HepG2 (cell line): ENCODE measurements at regions not wholly inside any gene's neighbourhood (a gene's known extent, or its start where the extent isn't known, plus 50 kb on each side); places are given as distances from the start of the nearest gene placed in this dataset.

Source experiments
- ATAC-seq: fragments of 200-7000 bp; cut with Tn5 transposase; 3 replicates; pipeline ENCODE4 v1.9.1; 2020; ENCODE audit warnings: mild to moderate bottlenecking, moderate library complexity
- BruUV-seq: library from RNA; stranded (reverse); fragments of 400-500 nt; replicated peaks from 2 replicates; lab custom pipeline; 2021; lab: Mats Ljungman, UMichigan
- CTCF ChIA-PET: fragments of 300-600 bp; formaldehyde crosslinking; extraction: SDS; loops from one replicate; lab custom pipeline; 2021; ENCODE audit warnings: low total read pairs, inconsistent platforms, low intra/inter-chr PET ratio; lab: Yijun Ruan, JAX
- POLR2A ChIA-PET: fragments of 350-600 bp; sonication (Branson Sonifier 250); formaldehyde crosslinking; loops from one replicate; lab custom pipeline; 2020; ENCODE audit warnings: antibody characterized with exemption, inconsistent platforms; lab: Yijun Ruan, JAX
- DNase-seq: peaks from one replicate; pipeline ENCODE4 v3.0.0-alpha.2; 2015; ENCODE audit warnings: low spot score
- FAIRE-seq: peaks from 3 replicates; lab custom pipeline; 2011; peaks lifted over from hg19 to GRCh38; lab: Jason Lieb, UNC
- H2AFZ ChIP-seq: one replicate; pipeline ENCODE4 v1.6.1; 2011; ENCODE audit warnings: low read length, inconsistent platforms
- H3K27ac ChIP-seq: fragments of 300-600 bp; 3 replicates; pipeline ENCODE4 v1.8.0; 2011; ENCODE audit warnings: mixed run types, mild to moderate bottlenecking, mixed read lengths, low read length, inconsistent platforms; ENCODE audit not compliant: insufficient read depth; ENCODE audit errors: extremely low read length
- H3K27me3 ChIP-seq, 2 experiments: fragments of 200-600 bp in 1 of 2; 2 replicates in 1 of 2; 3 replicates in 1 of 2; pipeline versions ENCODE4 v1.6.0 to v1.8.0; 2011; ENCODE audit warnings: low read length in 2 of 2, mild to moderate bottlenecking in 2 of 2, moderate library complexity in 2 of 2, inconsistent platforms in 1 of 2; ENCODE audit not compliant: insufficient read depth in 2 of 2, control insufficient read depth in 1 of 2
- H3K36me3 ChIP-seq, 2 experiments: fragments of 200-600 bp in 1 of 2; replicated peaks in 1 of 2; 2 replicates in 1 of 2; 3 replicates in 1 of 2; pipeline versions ENCODE4 v1.5.1 to v1.8.0; 2011; ENCODE audit warnings: low read length in 2 of 2, inconsistent platforms in 1 of 2; ENCODE audit not compliant: insufficient read depth in 2 of 2, control insufficient read depth in 1 of 2
- H3K4me1 ChIP-seq: 2 replicates; pipeline ENCODE4 v1.5.1; 2012; ENCODE audit warnings: low read length, inconsistent platforms; ENCODE audit not compliant: insufficient read depth
- H3K4me2 ChIP-seq: 2 replicates; pipeline ENCODE4 v1.6.0; 2011; ENCODE audit warnings: low read depth, low read length, inconsistent platforms
- H3K4me3 ChIP-seq, 3 experiments: fragments of 200-600 bp in 1 of 3; sonication (generic), shearing (Covaris generic) in 1 of 3; replicated peaks in 1 of 3; 2 replicates each; pipeline ENCODE4 v1.5.1; 2011 to 2016; ENCODE audit warnings: low read length in 3 of 3, inconsistent platforms in 2 of 3, low read depth in 2 of 3, mild to moderate bottlenecking in 2 of 3, control low read depth in 1 of 3, mixed read lengths in 1 of 3; ENCODE audit not compliant: insufficient read depth in 1 of 3
- H3K79me2 ChIP-seq: one replicate; pipeline ENCODE4 v1.6.1; 2011; ENCODE audit warnings: low read length, inconsistent platforms; ENCODE audit not compliant: insufficient read depth
- H3K9ac ChIP-seq: 2 replicates; pipeline ENCODE4 v1.6.0; 2011; ENCODE audit warnings: mild to moderate bottlenecking, low read depth, low read length, inconsistent platforms; ENCODE audit not compliant: insufficient read depth
- H3K9me3 ChIP-seq: 2 replicates; pipeline ENCODE4 v1.5.1; 2012; ENCODE audit warnings: mild to moderate bottlenecking, low read length
- H4K20me1 ChIP-seq: 2 replicates; pipeline ENCODE4 v1.6.0; 2011; ENCODE audit warnings: inconsistent platforms, mild to moderate bottlenecking, low read length, moderate library complexity; ENCODE audit not compliant: insufficient read depth
- HDAC1 ChIP-seq: sonication (generic); formaldehyde crosslinking; IDR thresholded peaks from 2 replicates; pipeline ENCODE4 v1.5.1; 2020; ENCODE audit warnings: mild to moderate bottlenecking, missing genetic modification reagents
- HDAC6 ChIP-seq: fragments of 200-600 bp; sonication (generic); IDR thresholded peaks from 2 replicates; pipeline ENCODE4 v1.7.0; 2017; ENCODE audit warnings: mild to moderate bottlenecking, antibody characterized with exemption, low read length, low read depth
- HES4 ChIP-seq: sonication (generic); formaldehyde crosslinking; IDR thresholded peaks from 2 replicates; pipeline ENCODE4 v1.9.0; 2021; ENCODE audit warnings: mild to moderate bottlenecking, missing genetic modification reagents, borderline replicate concordance
- HMG20A ChIP-seq: IDR thresholded peaks from 2 replicates; pipeline ENCODE4 v1.6.1; 2016; ENCODE audit warnings: borderline replicate concordance
- HOXA9 ChIP-seq: sonication (generic); formaldehyde crosslinking; IDR thresholded peaks from 2 replicates; pipeline ENCODE4 v1.8.1; 2022; ENCODE audit warnings: missing genetic modification reagents, mild to moderate bottlenecking, moderate library complexity, borderline replicate concordance
- HOXD1 ChIP-seq: sonication (generic); formaldehyde crosslinking; IDR thresholded peaks from 2 replicates; pipeline ENCODE4 v1.5.0; 2020; ENCODE audit warnings: missing genetic modification reagents
- JUN ChIP-seq: sonication (generic); formaldehyde crosslinking; IDR thresholded peaks from 2 replicates; pipeline ENCODE4 v1.4.0; 2020; ENCODE audit warnings: mild to moderate bottlenecking, missing genetic modification reagents
- KMT2A ChIP-seq: sonication (generic); formaldehyde crosslinking; IDR thresholded peaks from 2 replicates; pipeline ENCODE4 v1.4.0; 2020; ENCODE audit warnings: missing genetic modification reagents
- KMT2B ChIP-seq: IDR thresholded peaks from 2 replicates; pipeline ENCODE4 v1.6.1; 2016; ENCODE audit warnings: missing genetic modification reagents, missing compliant biosample characterization
- MAX ChIP-seq: IDR thresholded peaks from 2 replicates; pipeline ENCODE4 v1.6.1; 2012; ENCODE audit warnings: inconsistent platforms
- MTA1 ChIP-seq: sonication (generic); formaldehyde crosslinking; IDR thresholded peaks from 2 replicates; pipeline ENCODE4 v1.4.0; 2020; ENCODE audit warnings: missing genetic modification reagents, mild to moderate bottlenecking, borderline replicate concordance
- PRMT3 ChIP-seq: sonication (generic); formaldehyde crosslinking; IDR thresholded peaks from 2 replicates; pipeline ENCODE4 v1.8.1; 2022; ENCODE audit warnings: low read depth, mild to moderate bottlenecking, moderate library complexity, missing genetic modification reagents, borderline replicate concordance
- TARDBP ChIP-seq: sonication (generic); formaldehyde crosslinking; IDR thresholded peaks from 2 replicates; pipeline ENCODE4 v1.8.0; 2022; ENCODE audit warnings: mild to moderate bottlenecking, missing genetic modification reagents
- TBX3 ChIP-seq: fragments of 450-650 bp; IDR thresholded peaks from 2 replicates; pipeline ENCODE4 v1.6.1; 2017; ENCODE audit warnings: antibody characterized with exemption, mild to moderate bottlenecking, inconsistent platforms, borderline replicate concordance
- ZBTB46 ChIP-seq: sonication (generic); formaldehyde crosslinking; IDR thresholded peaks from 2 replicates; pipeline ENCODE4 v1.4.0; 2020; ENCODE audit warnings: mild to moderate bottlenecking, missing genetic modification reagents, borderline replicate concordance
- ZMAT3 ChIP-seq: sonication (generic); formaldehyde crosslinking; conservative IDR thresholded peaks from 2 replicates; pipeline ENCODE4 v1.7.0; 2021; ENCODE audit warnings: missing genetic modification reagents
- ZNF143 ChIP-seq: sonication (generic); formaldehyde crosslinking; IDR thresholded peaks from 2 replicates; pipeline ENCODE4 v1.4.0; 2020; ENCODE audit warnings: missing genetic modification reagents
- ZNF224 ChIP-seq: sonication (generic); formaldehyde crosslinking; IDR thresholded peaks from 2 replicates; pipeline ENCODE4 v1.5.0; 2020; ENCODE audit warnings: mild to moderate bottlenecking, missing genetic modification reagents
- ZNF335 ChIP-seq: sonication (generic); formaldehyde crosslinking; IDR thresholded peaks from 2 replicates; pipeline ENCODE4 v1.4.0; 2020; ENCODE audit warnings: missing genetic modification reagents
- WGBS: methylation state at CpG from one replicate; pipeline ENCODE4 v1.1.6; 2017; ENCODE audit warnings: low lambda C conversion rate; 5-methylcytosine and 5-hydroxymethylcytosine counted together
- in situ Hi-C: cut with HindIII; loops from 2 replicates; pipeline ENCODE4 v1.10.0; 2017; ENCODE audit warnings: low pct_unique_long_range_greater_than_20kb; ENCODE audit not compliant: extremely low pct_ligation_motif_present
- intact Hi-C: fragments of 100-400 bp; cut with micrococcal nuclease; formaldehyde crosslinking; loops from one replicate; pipeline ENCODE4 v1.10.0; 2022; ENCODE audit not compliant: unreplicated experiment
- TF ChIP-seq, protein P1 (sequence below): IDR thresholded peaks from 2 replicates; pipeline ENCODE4 v1.6.1; 2016; ENCODE audit warnings: low read depth, borderline replicate concordance

- H3K9me3 ChIP-seq = peaks cover 23% of the 10 kb centered on the region
- H3K79me2 ChIP-seq = no peaks in the 10 kb centered on the region
- no peak overlapping the region for H3K4me3 ChIP-seq
- no peak overlapping the region for H3K4me2 ChIP-seq
- H2AFZ ChIP-seq = no peak overlapping the region
- H3K27me3 ChIP-seq = no peaks in the 10 kb centered on the region
- 3% methylated on average over 3 of the region's 3 CpGs for WGBS
- H3K36me3 ChIP-seq = no peaks in the 10 kb centered on the region
- intact Hi-C loops = no loop called here
- H3K27ac ChIP-seq = no peak overlapping the region
- ATAC-seq (no peak), DNase-seq (no peak), FAIRE-seq (no peak)
- ChIA-PET CTCF (no interaction called here), POLR2A (no interaction called here)
- H4K20me1 ChIP-seq = no peaks in the 10 kb centered on the region
- in situ Hi-C loops = no loop called here
- no peak overlapping the region for H3K9ac ChIP-seq
- BruUV-seq = no TSS peak
- TF ChIP-seq HDAC6 (no peak), ZNF143 (CRISPR knock-in tag) (no peak), MAX (no peak), ZNF335 (CRISPR knock-in tag) (no peak), ZBTB46 (no peak), PRMT3 (CRISPR knock-in tag) (no peak), MTA1 (CRISPR knock-in tag) (no peak), HOXD1 (no peak), HDAC1 (CRISPR knock-in tag) (no peak), KMT2B (CRISPR knock-in tag) (no peak), TBX3 (no peak), ZNF224 (CRISPR knock-in tag) (no peak), HOXA9 (no peak), TARDBP (CRISPR knock-in tag) (no peak), JUN (CRISPR knock-in tag) (no peak), HES4 (CRISPR knock-in tag) (no peak), KMT2A (no peak), HMG20A (CRISPR knock-in tag) (no peak), ZMAT3 (CRISPR knock-in tag) (no peak)
- TF ChIP-seq, protein P1, sequence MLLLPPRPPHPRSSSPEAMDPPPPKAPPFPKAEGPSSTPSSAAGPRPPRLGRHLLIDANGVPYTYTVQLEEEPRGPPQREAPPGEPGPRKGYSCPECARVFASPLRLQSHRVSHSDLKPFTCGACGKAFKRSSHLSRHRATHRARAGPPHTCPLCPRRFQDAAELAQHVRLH (CRISPR knock-in tag) = no peak
- TF ChIP-seq, all 625 proteins: peak for 0
- no peaks in the 10 kb centered on the region for H3K4me1 ChIP-seq
Observed at GRCh38 chr11:127601578-127601977, 601.0 kb upstream of the KIRREL3 start.
